SK-N-SH (cell line): ENCODE measurements at regions not wholly inside any gene's neighbourhood (a gene's known extent, or its start where the extent isn't known, plus 50 kb on each side); places are given as distances from the start of the nearest gene placed in this dataset.

Experiments used
- CTCF ChIA-PET: fragments of 300-600, 350-600 bp; formaldehyde crosslinking; extraction: SDS; loops from one replicate; lab custom pipeline; 2021; lab: Yijun Ruan, JAX
- POLR2A ChIA-PET: fragments of 350-600 bp; sonication (Branson Sonifier 250); formaldehyde crosslinking; extraction: SDS; loops from one replicate; lab custom pipeline; 2020; ENCODE audit warnings: antibody characterized with exemption, inconsistent platforms; lab: Yijun Ruan, JAX
- DNase-seq: peaks from one replicate; pipeline ENCODE4 v3.0.0; 2012
- H2AFZ ChIP-seq: fragments of 200-600 bp; sonication (generic); 2 replicates; pipeline ENCODE4 v1.8.1; 2016; ENCODE audit warnings: antibody characterized with exemption, mild to moderate bottlenecking, low read depth
- H3F3A ChIP-seq: fragments of 200-600 bp; sonication (generic); replicated peaks from 2 replicates; pipeline ENCODE3; 2016; ENCODE audit warnings: antibody characterized with exemption, mild to moderate bottlenecking; ENCODE audit not compliant: insufficient read depth
- H3K27ac ChIP-seq, 2 experiments: fragments of 200-500 bp in 1 of 2; fragments of 200-600 bp in 1 of 2; sonication (Bioruptor generic) in 1 of 2; sonication (generic), shearing (Covaris generic) in 1 of 2; 2 replicates each; pipeline versions ENCODE4 v1.5.1 to v1.6.1; 2014 to 2016; ENCODE audit warnings: low read depth in 2 of 2, inconsistent platforms in 1 of 2, low read length in 1 of 2, mild to moderate bottlenecking in 1 of 2, mixed read lengths in 1 of 2
- H3K27me3 ChIP-seq: fragments of 200-600 bp; sonication (generic), shearing (Covaris generic); 2 replicates; pipeline ENCODE4 v1.6.1; 2016; ENCODE audit warnings: mixed run types; ENCODE audit not compliant: insufficient read depth
- H3K36me3 ChIP-seq, 2 experiments: fragments of 200-500 bp in 1 of 2; fragments of 200-600 bp in 1 of 2; sonication (Bioruptor generic) in 1 of 2; sonication (generic) in 1 of 2; replicated peaks in 1 of 2; 2 replicates each; pipeline versions ENCODE3 to v1.5.1; 2014 to 2016; ENCODE audit warnings: low read length in 1 of 2, mild to moderate bottlenecking in 1 of 2; ENCODE audit not compliant: insufficient read depth in 2 of 2, control insufficient read depth in 1 of 2
- H3K4me1 ChIP-seq, 2 experiments: fragments of 200-500 bp in 1 of 2; fragments of 200-600 bp in 1 of 2; sonication (Bioruptor generic) in 1 of 2; sonication (generic), shearing (Covaris generic) in 1 of 2; 2 replicates each; pipeline versions ENCODE4 v1.5.1 to v1.6.1; 2014 to 2016; ENCODE audit warnings: low read depth in 1 of 2, low read length in 1 of 2, mixed run types in 1 of 2; ENCODE audit not compliant: insufficient read depth in 2 of 2, control insufficient read depth in 1 of 2
- H3K4me2 ChIP-seq: fragments of 200-600 bp; sonication (generic), shearing (Covaris generic); 2 replicates; pipeline ENCODE4 v1.6.1; 2017; ENCODE audit warnings: mixed run types
- H3K4me3 ChIP-seq, 2 experiments: fragments of 200-500 bp in 1 of 2; fragments of 200-600 bp in 1 of 2; sonication (Bioruptor generic) in 1 of 2; sonication (generic), shearing (Covaris generic) in 1 of 2; 2 replicates each; pipeline versions ENCODE4 v1.5.1 to v1.8.1; 2014 to 2016; ENCODE audit warnings: low read depth in 2 of 2, inconsistent platforms in 1 of 2, low read length in 1 of 2, mild to moderate bottlenecking in 1 of 2, mixed read lengths in 1 of 2, moderate library complexity in 1 of 2
- H3K79me2 ChIP-seq: fragments of 200-600 bp; sonication (generic); 2 replicates; pipeline ENCODE4 v1.8.1; 2017; ENCODE audit warnings: mild to moderate bottlenecking; ENCODE audit not compliant: insufficient read depth
- H3K9ac ChIP-seq: fragments of 200-600 bp; sonication (generic); 2 replicates; pipeline ENCODE4 v1.6.1; 2017; ENCODE audit warnings: mixed run types
- H3K9me2 ChIP-seq: fragments of 200-600 bp; sonication (generic); 2 replicates; pipeline ENCODE4 v1.6.1; 2017; ENCODE audit warnings: mixed run types
- H3K9me3 ChIP-seq: fragments of 200-600 bp; sonication (generic); 2 replicates; pipeline ENCODE4 v1.6.1; 2017; ENCODE audit warnings: mixed run types, mild to moderate bottlenecking, moderate library complexity
- H4K20me1 ChIP-seq: fragments of 200-600 bp; sonication (generic); 2 replicates; pipeline ENCODE4 v1.6.1; 2017; ENCODE audit warnings: mild to moderate bottlenecking, mixed run types; ENCODE audit not compliant: insufficient read depth
- CHD2 ChIP-seq: fragments of 150-350 bp; IDR thresholded peaks from 2 replicates; pipeline ENCODE4 v1.6.1; 2018; ENCODE audit warnings: low read length; ENCODE audit not compliant: partially characterized antibody
- ELF1 ChIP-seq: IDR thresholded peaks from 2 replicates; pipeline ENCODE4 v1.4.0; 2012
- FOSL2 ChIP-seq: IDR thresholded peaks from 2 replicates; pipeline ENCODE4 v1.4.0; 2012; ENCODE audit warnings: low read depth, mild to moderate bottlenecking, moderate library complexity, borderline replicate concordance
- GABPA ChIP-seq: IDR thresholded peaks from 2 replicates; pipeline ENCODE4 v1.4.0; 2012; ENCODE audit warnings: low read depth, mild to moderate bottlenecking
- MEF2A ChIP-seq: IDR thresholded peaks from 2 replicates; pipeline ENCODE4 v1.4.0; 2012; ENCODE audit warnings: low read depth, borderline replicate concordance
- RCOR1 ChIP-seq: fragments of 150-350 bp; IDR thresholded peaks from 2 replicates; pipeline ENCODE4 v1.6.1; 2017; ENCODE audit warnings: antibody characterized with exemption, low read length
- RFX5 ChIP-seq: IDR thresholded peaks from 2 replicates; pipeline ENCODE4 v1.6.1; 2012; ENCODE audit warnings: mild to moderate bottlenecking, improper control_type of control experiment, low read length
- TAF1 ChIP-seq: IDR thresholded peaks from 2 replicates; pipeline ENCODE4 v1.6.1; 2012; ENCODE audit warnings: low read depth, mild to moderate bottlenecking, low read length, moderate library complexity, borderline replicate concordance
- TEAD4 ChIP-seq: IDR thresholded peaks from 2 replicates; pipeline ENCODE4 v1.4.0; 2012; ENCODE audit warnings: mild to moderate bottlenecking, borderline replicate concordance; ENCODE audit not compliant: insufficient read depth
- YY1 ChIP-seq: IDR thresholded peaks from 2 replicates; pipeline ENCODE4 v1.4.0; 2012; ENCODE audit warnings: low read depth, mild to moderate bottlenecking
- WGBS: methylation state at CpG from one replicate; pipeline ENCODE4 v1.1.6; 2017; ENCODE audit warnings: low lambda C conversion rate; 5-methylcytosine and 5-hydroxymethylcytosine counted together
- TF ChIP-seq, protein P1 (sequence below): fragments of 150-350 bp; IDR thresholded peaks from 2 replicates; pipeline ENCODE4 v1.6.1; 2017; ENCODE audit warnings: antibody characterized with exemption, low read length, low read depth, borderline replicate concordance
- TF ChIP-seq, protein P2 (sequence below): IDR thresholded peaks from 2 replicates; pipeline ENCODE4 v1.6.1; 2012; ENCODE audit warnings: mild to moderate bottlenecking, low read depth, low read length, moderate library complexity
- TF ChIP-seq, protein P3 (sequence below): IDR thresholded peaks from 2 replicates; pipeline ENCODE4 v1.4.0; 2012; ENCODE audit warnings: low read depth, borderline replicate concordance
- TF ChIP-seq, protein P4 (sequence below): IDR thresholded peaks from 2 replicates; pipeline ENCODE4 v1.4.0; 2012; ENCODE audit warnings: low read depth

DNA sequence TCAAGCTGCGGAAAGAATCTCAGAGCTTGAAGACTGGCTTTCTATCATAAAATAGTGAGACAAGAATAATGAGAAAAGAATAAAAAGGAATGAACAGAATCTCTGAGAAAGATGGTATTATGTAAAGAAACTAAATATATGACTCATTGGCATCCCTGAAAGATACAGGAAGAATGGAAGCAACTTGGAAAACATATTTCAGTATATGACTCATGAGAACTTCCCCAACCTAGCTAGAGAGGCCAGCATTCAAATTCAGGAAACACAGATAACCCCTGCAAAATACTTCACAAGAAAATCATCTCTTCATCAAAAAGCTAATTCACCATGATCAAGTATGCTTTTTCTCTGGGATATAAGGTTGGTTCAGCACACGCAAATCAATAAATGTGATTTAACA lies 2318.0 kb downstream of the PCDH9 start (continued):
- TF ChIP-seq, protein P1, sequence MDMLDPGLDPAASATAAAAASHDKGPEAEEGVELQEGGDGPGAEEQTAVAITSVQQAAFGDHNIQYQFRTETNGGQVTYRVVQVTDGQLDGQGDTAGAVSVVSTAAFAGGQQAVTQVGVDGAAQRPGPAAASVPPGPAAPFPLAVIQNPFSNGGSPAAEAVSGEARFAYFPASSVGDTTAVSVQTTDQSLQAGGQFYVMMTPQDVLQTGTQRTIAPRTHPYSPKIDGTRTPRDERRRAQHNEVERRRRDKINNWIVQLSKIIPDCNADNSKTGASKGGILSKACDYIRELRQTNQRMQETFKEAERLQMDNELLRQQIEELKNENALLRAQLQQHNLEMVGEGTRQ = no peak
- TF ChIP-seq YY1 (no peak), RCOR1 (no peak)
- TF ChIP-seq, protein P2, sequence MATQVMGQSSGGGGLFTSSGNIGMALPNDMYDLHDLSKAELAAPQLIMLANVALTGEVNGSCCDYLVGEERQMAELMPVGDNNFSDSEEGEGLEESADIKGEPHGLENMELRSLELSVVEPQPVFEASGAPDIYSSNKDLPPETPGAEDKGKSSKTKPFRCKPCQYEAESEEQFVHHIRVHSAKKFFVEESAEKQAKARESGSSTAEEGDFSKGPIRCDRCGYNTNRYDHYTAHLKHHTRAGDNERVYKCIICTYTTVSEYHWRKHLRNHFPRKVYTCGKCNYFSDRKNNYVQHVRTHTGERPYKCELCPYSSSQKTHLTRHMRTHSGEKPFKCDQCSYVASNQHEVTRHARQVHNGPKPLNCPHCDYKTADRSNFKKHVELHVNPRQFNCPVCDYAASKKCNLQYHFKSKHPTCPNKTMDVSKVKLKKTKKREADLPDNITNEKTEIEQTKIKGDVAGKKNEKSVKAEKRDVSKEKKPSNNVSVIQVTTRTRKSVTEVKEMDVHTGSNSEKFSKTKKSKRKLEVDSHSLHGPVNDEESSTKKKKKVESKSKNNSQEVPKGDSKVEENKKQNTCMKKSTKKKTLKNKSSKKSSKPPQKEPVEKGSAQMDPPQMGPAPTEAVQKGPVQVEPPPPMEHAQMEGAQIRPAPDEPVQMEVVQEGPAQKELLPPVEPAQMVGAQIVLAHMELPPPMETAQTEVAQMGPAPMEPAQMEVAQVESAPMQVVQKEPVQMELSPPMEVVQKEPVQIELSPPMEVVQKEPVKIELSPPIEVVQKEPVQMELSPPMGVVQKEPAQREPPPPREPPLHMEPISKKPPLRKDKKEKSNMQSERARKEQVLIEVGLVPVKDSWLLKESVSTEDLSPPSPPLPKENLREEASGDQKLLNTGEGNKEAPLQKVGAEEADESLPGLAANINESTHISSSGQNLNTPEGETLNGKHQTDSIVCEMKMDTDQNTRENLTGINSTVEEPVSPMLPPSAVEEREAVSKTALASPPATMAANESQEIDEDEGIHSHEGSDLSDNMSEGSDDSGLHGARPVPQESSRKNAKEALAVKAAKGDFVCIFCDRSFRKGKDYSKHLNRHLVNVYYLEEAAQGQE = no peak

DNA sequence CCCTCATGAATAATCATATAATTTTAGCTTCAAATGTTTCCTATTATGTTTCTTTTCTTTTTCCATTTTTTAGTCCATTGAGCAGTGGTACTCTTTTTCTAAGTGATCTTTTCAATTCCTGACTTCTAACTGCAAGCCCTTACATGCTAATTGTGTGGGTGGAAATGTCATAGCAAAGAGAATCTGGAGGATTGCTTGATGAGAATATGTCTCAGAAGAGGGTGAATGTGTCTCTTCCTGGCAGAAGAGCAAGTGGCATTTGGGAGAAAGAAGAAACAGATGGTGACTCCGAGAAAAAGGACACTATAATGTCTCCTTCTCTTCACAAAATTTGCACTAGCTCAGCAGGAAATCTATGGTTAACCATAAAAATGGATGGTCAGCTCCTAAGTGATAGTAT lies 2320.0 kb downstream of the PCDH9 start:
- no peak overlapping the region for H3K9ac ChIP-seq
- no peak overlapping the region for H3K27ac ChIP-seq
- WGBS = 100% methylated on average over 1 of the region's 1 CpG
- H2AFZ ChIP-seq = no peak overlapping the region
- POLR2A ChIA-PET = no interaction called here
- no peaks in the 10 kb centered on the region for H3K79me2 ChIP-seq
- no peak overlapping the region for H3K4me3 ChIP-seq
- H3K9me2 ChIP-seq = no peaks in the 10 kb centered on the region
- H3F3A ChIP-seq = peaks cover 25% of the 10 kb centered on the region
- CTCF ChIA-PET = no interaction called here
- no peak overlapping the region for H3K4me2 ChIP-seq
- H3K4me1 ChIP-seq = peaks cover 0 to 17% of the 10 kb centered on the region in 2 experiments; a peak in 1 of 4 replicates
- no peak for DNase-seq
- no peak for TF ChIP-seq RFX5
- TF ChIP-seq TEAD4 = no peak
- no peak for TF ChIP-seq CHD2
- TF ChIP-seq ELF1 = no peak
- no peak for TF ChIP-seq GABPA
- TF ChIP-seq, protein P3, sequence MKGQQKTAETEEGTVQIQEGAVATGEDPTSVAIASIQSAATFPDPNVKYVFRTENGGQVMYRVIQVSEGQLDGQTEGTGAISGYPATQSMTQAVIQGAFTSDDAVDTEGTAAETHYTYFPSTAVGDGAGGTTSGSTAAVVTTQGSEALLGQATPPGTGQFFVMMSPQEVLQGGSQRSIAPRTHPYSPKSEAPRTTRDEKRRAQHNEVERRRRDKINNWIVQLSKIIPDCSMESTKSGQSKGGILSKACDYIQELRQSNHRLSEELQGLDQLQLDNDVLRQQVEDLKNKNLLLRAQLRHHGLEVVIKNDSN = no peak
- TF ChIP-seq MEF2A = no peak
- TF ChIP-seq FOSL2 = no peak
- TF ChIP-seq, protein P4, sequence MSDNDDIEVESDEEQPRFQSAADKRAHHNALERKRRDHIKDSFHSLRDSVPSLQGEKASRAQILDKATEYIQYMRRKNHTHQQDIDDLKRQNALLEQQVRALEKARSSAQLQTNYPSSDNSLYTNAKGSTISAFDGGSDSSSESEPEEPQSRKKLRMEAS = no peak
- TF ChIP-seq TAF1 = no peak
- no peak for TF ChIP-seq YY1
- no peaks in the 10 kb centered on the region for H3K27me3 ChIP-seq
- H3K9me3 ChIP-seq = peaks cover 4% of the 10 kb centered on the region; the same call in 1 of the 2 replicates
- no peaks in the 10 kb centered on the region for H3K36me3 ChIP-seq
- no peaks in the 10 kb centered on the region for H4K20me1 ChIP-seq
